Adrenal gland (tissue), 9 donors: ENCODE measurements at regions not wholly inside any gene's neighbourhood (a gene's known extent, or its start where the extent isn't known, plus 50 kb on each side); places are given as distances from the start of the nearest gene placed in this dataset.
A peak's percentile ranks its signal among the peaks of the same experiment; 100 is the strongest.

Experiments used
- DNase-seq, 7 donors: peaks; one replicate each; pipeline ENCODE4 v3.0.0-alpha.2; 2019 to 2020
- H3K27ac ChIP-seq, 5 donors: fragments of 200-600 bp; sonication (generic) in 4 of 5; 1 replicate in 3 of 5; 2 replicates in 2 of 5; pipeline versions ENCODE4 v1.5.1 to v1.8.0; 2016 to 2020; ENCODE audit warnings: mild to moderate bottlenecking in 1 of 5
- H3K27me3 ChIP-seq: fragments of 200-600 bp; 2 replicates; pipeline ENCODE4 v1.8.0; 2021
- H3K36me3 ChIP-seq, 2 donors: fragments of 200-600 bp; replicated peaks in 1 of 2; 1 replicate in 1 of 2; 2 replicates in 1 of 2; pipeline versions ENCODE4 v1.5.1 to v1.8.0; 2018 to 2022
- H3K4me1 ChIP-seq, 2 donors: fragments of 200-600 bp; replicated peaks in 1 of 2; 1 replicate in 1 of 2; 2 replicates in 1 of 2; pipeline versions ENCODE4 v1.5.1 to v1.8.0; 2018 to 2021
- H3K4me3 ChIP-seq, 4 donors: fragments of 200-600 bp; sonication (generic) in 3 of 4; one replicate each; pipeline ENCODE4 v1.5.1; 2016 to 2018
- H3K9me3 ChIP-seq, 3 donors: fragments of 200-600 bp; sonication (generic) in 1 of 3; replicated peaks in 1 of 3; 1 replicate in 2 of 3; 2 replicates in 1 of 3; pipeline versions ENCODE4 v1.5.1 to v1.8.0; 2016 to 2021
- CTCF ChIP-seq, 6 experiments: fragments of 450-650 bp in 4 of 6; fragments of 200-600 bp in 2 of 6; sonication (generic) in 1 of 6; IDR thresholded peaks; 1 replicate in 5 of 6; 2 replicates in 1 of 6; pipeline versions ENCODE4 v1.5.1 to v1.8.0; 2016 to 2021; ENCODE audit warnings: antibody characterized with exemption in 6 of 6, mild to moderate bottlenecking in 2 of 6, moderate library complexity in 1 of 6
- POLR2A ChIP-seq, 2 donors: fragments of 450-650 bp; IDR thresholded peaks; one replicate each; pipeline ENCODE4 v1.6.1; 2017; ENCODE audit warnings: antibody characterized with exemption in 2 of 2, mild to moderate bottlenecking in 2 of 2, moderate library complexity in 1 of 2
- WGBS, 4 donors: extraction: QIAGEN DNeasy Blood & Tissue Kit in 2 of 4; methylation state at CpG; one replicate each; pipeline versions ENCODE4 v1.1.5 to v1.1.7; 2013 to 2017; 5-methylcytosine and 5-hydroxymethylcytosine counted together
- intact Hi-C, 2 donors: fragments of 100-400 bp; cut with DNase I; formaldehyde crosslinking; loops; one replicate each; pipeline versions ENCODE4 v1.14.1 to v1.15.0; 2022 to 2023
- donor health status: healthy with polysubstance abuse.
- donor health status: Bipolar disorder and iron deficiency.
- donor health status: DM: yes; HTN: yes; CAD: no.
- donor health status: DM: no; HTN: no; CAD: no.
- donor health status: DM: no; HTN: no; CAD: no.

- no peak for DNase-seq
- WGBS, 4 donors = 78 to 89% (median 85%) methylated on average over 3 to 4 of the region's 4 CpGs
- intact Hi-C loops = no loop called here
- Histone ChIP-seq H3K36me3 (no peaks in the 10 kb centered on the region), H3K9me3 (no peaks in the 10 kb centered on the region), H3K27me3 (no peaks in the 10 kb centered on the region), H3K27ac (peak overlapping the region in 1 of 5 donors; percentile 40), H3K4me3 (no peak overlapping the region), H3K4me1 (no peaks in the 10 kb centered on the region)
- TF ChIP-seq POLR2A (IDR thresholded peaks at IDR 0.05) = no peak
- TF ChIP-seq CTCF (IDR thresholded peaks at IDR 0.05) = no peak
Observed at GRCh38 chr21:39054066-39054465, 129.2 kb downstream of the PSMG1 start.

- WGBS, 4 donors = 79 to 87% (median 83%) methylated on average over 9 to 11 of the region's 11 CpGs
- DNase-seq = no peak
- H3K4me1 ChIP-seq = no peaks in the 10 kb centered on the region
- H3K4me3 ChIP-seq = no peak overlapping the region
- no peaks in the 10 kb centered on the region for H3K9me3 ChIP-seq
- no peak overlapping the region for H3K27ac ChIP-seq
- intact Hi-C loops = no loop called here
- no peaks in the 10 kb centered on the region for H3K27me3 ChIP-seq
- TF ChIP-seq CTCF (IDR thresholded peaks at IDR 0.05) = no peak
- TF ChIP-seq POLR2A (IDR thresholded peaks at IDR 0.05) = no peak
- H3K36me3 ChIP-seq = no peaks in the 10 kb centered on the region
Observed at GRCh38 chr21:39053126-39053525, 130.1 kb downstream of the PSMG1 start.

GRCh38 chr21:39052718-39053117 lies 130.5 kb downstream of the PSMG1 start:
- H3K4me1 ChIP-seq = no peaks in the 10 kb centered on the region
- intact Hi-C loops = no loop called here
- no peaks in the 10 kb centered on the region for H3K9me3 ChIP-seq
- H3K27me3 ChIP-seq = no peaks in the 10 kb centered on the region
- no peak for TF ChIP-seq CTCF (IDR thresholded peaks at IDR 0.05)
- TF ChIP-seq POLR2A (IDR thresholded peaks at IDR 0.05) = no peak
- 80 to 93% (median 87%) methylated on average over 7 of the region's 7 CpGs for WGBS, 4 donors
- no peaks in the 10 kb centered on the region for H3K36me3 ChIP-seq
- no peak for DNase-seq
- H3K4me3 ChIP-seq = no peak overlapping the region
- H3K27ac ChIP-seq = no peak overlapping the region

GRCh38 chr21:39051588-39051949 lies 131.7 kb downstream of the PSMG1 start:
- Histone ChIP-seq H3K4me3 (no peak overlapping the region), H3K36me3 (no peaks in the 10 kb centered on the region), H3K4me1 (no peaks in the 10 kb centered on the region), H3K27me3 (no peaks in the 10 kb centered on the region), H3K27ac (no peak overlapping the region), H3K9me3 (no peaks in the 10 kb centered on the region)
- 74 to 88% (median 83%) methylated on average over 3 of the region's 3 CpGs for WGBS, 4 donors
- DNase-seq = no peak
- no peak for TF ChIP-seq POLR2A (IDR thresholded peaks at IDR 0.05)
- TF ChIP-seq CTCF (IDR thresholded peaks at IDR 0.05) = no peak
- intact Hi-C loops = no loop called here
